ENCODE measurements at regions not wholly inside any gene's neighbourhood (a gene's known extent, or its start where the extent isn't known, plus 50 kb on each side); places are given as distances from the start of the nearest gene placed in this dataset.
A peak's percentile ranks its signal among the peaks of the same experiment; 100 is the strongest.
"Not testable (repeated sequence)": the region's sequence is repeated elsewhere in the genome, so short reads cannot be mapped to it uniquely, and the experiment has no call there.

DNA sequence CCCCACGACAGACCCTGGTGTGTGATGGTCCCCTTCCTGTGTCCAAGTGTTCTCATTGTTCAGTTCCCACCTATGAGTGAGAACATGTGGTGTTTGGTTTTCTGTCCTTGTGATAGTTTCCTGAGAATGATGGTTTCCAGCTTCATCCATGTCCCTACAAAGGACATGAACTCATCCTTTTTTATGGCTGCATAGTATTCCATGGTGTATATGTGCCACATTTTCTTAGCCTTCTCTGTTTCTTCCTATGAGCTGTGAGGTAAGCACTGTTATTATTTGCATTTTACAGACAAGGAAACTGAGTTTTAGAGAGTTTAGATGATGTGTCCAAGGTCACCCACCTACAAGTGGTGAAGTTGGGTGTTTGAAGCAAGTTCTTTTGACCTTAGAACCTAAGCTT, 51.1 kb upstream of the BNC1 start:
- H3K27ac Mint-ChIP-seq; H3K27me3 Mint-ChIP-seq; H3K4me1 Mint-ChIP-seq; intact Hi-C loops (cut with micrococcal nuclease); DNase-seq; H3K4me3 Mint-ChIP-seq; H3K36me3 Mint-ChIP-seq (ENCODE audit: low read depth): not testable (repeated sequence)
- peaks cover 12% of the 10 kb centered on the region for H3K9me3 Mint-ChIP-seq

DNA sequence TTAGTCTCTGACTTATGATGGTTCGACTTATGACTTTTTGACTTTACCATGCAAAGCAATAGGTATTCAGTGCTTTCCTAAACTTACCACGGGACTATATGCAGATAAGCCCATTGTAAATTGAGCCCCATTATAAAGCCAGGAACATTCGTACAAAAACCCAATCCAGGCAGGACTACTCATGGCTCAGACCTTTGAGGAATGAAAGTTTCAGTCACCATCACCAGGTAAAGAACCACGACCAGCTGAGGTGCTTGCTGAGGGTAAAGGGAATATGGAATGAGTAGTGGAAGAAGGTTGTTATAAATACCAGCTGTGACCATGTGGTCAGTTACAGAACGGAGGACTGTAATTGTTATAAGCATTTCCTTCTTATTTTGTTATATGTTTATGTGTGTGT, 54.9 kb upstream of the BNC1 start:
- H3K9me3 Mint-ChIP-seq, result peaks cover 9% of the 10 kb centered on the region
- H3K27me3 Mint-ChIP-seq, result no peaks in the 10 kb centered on the region
- intact Hi-C loops (cut with micrococcal nuclease), result no loop called here
- H3K36me3 Mint-ChIP-seq (ENCODE audit: low read depth), result no peaks in the 10 kb centered on the region
- no peaks in the 10 kb centered on the region for H3K4me1 Mint-ChIP-seq
- DNase-seq, result no peak
- no peak overlapping the region for H3K4me3 Mint-ChIP-seq
- no peak overlapping the region for H3K27ac Mint-ChIP-seq

DNA sequence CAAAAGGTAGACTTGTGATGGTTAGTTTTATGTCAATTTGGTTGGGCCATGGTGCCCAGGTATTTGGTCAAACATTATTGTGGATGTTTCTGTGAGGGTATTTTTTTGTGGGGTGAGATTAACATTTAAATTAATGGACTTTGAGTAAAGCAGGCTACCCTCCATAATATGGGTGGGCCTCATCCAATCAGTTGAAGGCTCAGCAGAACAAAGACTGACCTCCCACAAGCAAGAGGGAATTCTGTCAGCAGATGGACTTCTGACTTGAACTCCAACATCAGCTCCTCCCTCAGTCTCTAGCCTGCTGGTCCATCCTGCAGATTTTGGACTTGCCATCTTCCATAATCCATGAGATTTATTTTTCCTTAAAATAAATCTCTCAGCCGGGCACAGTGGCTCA, 55.6 kb upstream of the BNC1 start:
- Mint-ChIP-seq H3K27me3 (no peaks in the 10 kb centered on the region), H3K4me1 (no peaks in the 10 kb centered on the region), H3K27ac (no peak overlapping the region), H3K36me3 (ENCODE audit: low read depth) (no peaks in the 10 kb centered on the region), H3K9me3 (peaks cover 9% of the 10 kb centered on the region), H3K4me3 (no peak overlapping the region)
- no peak for DNase-seq
- intact Hi-C loops (cut with micrococcal nuclease), result no loop called here

DNA sequence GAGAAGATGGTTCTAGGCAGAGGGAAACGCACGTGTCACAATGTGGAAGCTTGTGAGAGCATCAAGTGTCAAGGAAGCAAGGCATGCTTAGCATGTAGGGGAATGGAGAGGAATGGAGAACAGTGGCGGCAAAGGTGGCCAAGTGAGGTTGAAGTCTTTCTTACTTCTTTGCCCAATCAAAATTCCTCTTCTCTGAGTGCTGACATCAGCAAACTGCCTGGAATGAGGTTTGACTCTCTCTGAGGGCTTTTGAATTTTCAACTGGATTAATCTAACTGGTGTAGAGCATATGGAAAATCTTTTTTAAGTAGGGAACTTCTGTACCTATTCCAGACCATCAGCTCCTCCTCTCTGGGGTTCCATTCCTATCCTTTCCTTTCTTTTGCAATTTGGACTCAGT, 61.9 kb upstream of the BNC1 start:
- Mint-ChIP-seq H3K27me3 (peaks cover 9% of the 10 kb centered on the region), H3K9me3 (no peaks in the 10 kb centered on the region), H3K4me3 (no peak overlapping the region), H3K36me3 (ENCODE audit: low read depth) (no peaks in the 10 kb centered on the region), H3K4me1 (no peaks in the 10 kb centered on the region), H3K27ac (no peak overlapping the region)
- no peak for DNase-seq
- intact Hi-C loops (cut with micrococcal nuclease), result no loop called here

DNA sequence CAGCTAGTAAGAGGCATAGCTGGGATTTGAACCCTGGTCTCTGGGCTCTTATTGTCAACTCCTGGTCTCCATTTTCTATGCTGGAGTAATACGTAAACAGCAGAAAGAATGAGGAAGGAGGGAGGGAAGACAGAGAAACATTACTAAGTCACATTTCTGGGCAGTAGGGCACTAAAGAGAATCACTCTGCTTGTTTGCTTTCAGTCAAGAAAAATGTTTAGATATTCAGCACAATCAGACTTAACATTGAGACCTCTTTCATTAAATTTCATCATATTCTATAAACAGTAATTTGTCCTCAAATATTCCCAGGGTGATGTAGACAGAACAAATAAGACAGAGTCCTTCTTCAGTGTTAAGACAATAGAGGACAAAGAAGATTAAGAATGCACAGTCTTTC, 67.7 kb upstream of the BNC1 start:
- DNase-seq, result no peak
- no peak overlapping the region for H3K27ac Mint-ChIP-seq
- H3K9me3 Mint-ChIP-seq, result no peaks in the 10 kb centered on the region
- intact Hi-C loops (cut with micrococcal nuclease), result no loop called here
- no peaks in the 10 kb centered on the region for H3K36me3 Mint-ChIP-seq (ENCODE audit: low read depth)
- H3K4me1 Mint-ChIP-seq, result no peaks in the 10 kb centered on the region
- peaks cover 14% of the 10 kb centered on the region for H3K27me3 Mint-ChIP-seq
- no peak overlapping the region for H3K4me3 Mint-ChIP-seq

DNA sequence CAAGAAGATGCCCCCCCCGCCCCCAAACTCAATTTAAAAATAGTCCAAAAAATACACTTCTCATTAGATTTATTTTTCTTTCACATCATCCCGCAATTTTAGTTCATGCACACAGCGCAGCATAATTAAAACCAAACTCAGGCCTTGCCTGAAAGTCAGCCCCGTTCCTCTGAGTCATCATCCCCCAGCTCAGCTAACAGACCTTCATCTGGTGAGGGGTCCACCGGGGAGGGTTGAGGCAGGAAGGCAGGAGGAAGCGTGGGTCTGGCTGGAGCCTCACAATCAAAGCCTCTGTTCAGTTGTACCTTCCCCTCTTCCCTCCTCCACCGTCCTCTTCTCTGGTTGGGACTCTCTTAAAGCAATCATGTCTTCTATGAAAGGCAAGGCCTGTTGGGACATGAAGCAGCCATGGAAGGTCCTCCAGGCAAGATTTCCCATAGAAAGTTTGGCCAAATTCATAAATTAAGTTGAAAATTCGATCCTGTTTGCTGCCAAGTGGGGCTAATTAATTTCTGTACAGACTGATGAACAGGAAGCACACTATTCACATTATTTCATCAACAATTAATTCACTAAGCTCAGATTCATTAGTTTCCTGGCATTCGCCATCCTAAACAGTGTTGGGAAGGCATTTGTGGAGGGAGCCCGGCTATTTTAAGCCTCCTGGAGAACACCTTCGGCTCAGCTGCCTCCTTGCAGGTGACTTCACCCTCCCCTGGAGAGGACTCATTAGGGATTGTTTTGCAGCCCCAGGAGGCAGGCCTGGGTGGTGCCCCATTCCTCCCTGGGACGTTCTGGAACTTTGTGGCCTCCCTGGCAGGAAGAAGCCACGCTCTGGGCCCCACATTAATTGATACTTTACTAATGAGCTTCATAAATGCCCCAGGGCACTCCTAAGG, 72.3 kb upstream of the BNC1 start:
- H3K9me3 Mint-ChIP-seq, result no peaks in the 10 kb centered on the region
- no peak overlapping the region for H3K4me3 Mint-ChIP-seq
- no peak for DNase-seq
- intact Hi-C loops (cut with micrococcal nuclease), result no loop called here
- H3K36me3 Mint-ChIP-seq (ENCODE audit: low read depth), result no peaks in the 10 kb centered on the region
- no peaks in the 10 kb centered on the region for H3K4me1 Mint-ChIP-seq
- H3K27ac Mint-ChIP-seq, result no peak overlapping the region
- peaks cover 5% of the 10 kb centered on the region for H3K27me3 Mint-ChIP-seq

DNA sequence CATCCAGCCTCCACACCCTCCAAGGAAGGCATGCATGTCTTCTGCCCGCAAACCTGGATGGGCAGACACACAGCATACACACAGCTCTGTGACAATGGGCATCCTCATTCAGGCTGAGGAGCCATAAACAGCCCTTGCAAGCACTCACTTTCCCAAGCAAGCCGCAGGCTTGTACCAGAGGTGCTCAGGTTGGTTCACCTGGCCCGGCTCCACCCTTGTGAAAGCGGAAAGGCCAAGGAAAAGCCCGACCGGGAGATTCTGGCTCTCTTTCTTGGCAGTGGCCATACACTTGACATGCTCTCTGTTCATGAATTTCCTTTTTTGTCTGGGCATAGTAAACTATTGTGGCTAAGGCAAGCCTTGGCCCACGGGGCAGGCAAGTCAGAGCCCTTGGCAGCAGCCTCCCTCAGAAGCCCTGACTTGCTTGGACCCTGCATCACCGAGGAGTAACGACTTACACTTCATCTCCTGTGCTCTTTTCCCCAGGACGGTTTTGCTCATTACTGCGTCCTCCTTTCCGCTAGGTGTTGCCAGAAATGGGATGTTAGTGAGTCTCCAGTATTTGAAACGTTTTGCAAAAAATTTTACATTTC, 74.6 kb upstream of the BNC1 start:
- no peaks in the 10 kb centered on the region for H3K4me1 Mint-ChIP-seq
- no peak overlapping the region for H3K27ac Mint-ChIP-seq

DNA sequence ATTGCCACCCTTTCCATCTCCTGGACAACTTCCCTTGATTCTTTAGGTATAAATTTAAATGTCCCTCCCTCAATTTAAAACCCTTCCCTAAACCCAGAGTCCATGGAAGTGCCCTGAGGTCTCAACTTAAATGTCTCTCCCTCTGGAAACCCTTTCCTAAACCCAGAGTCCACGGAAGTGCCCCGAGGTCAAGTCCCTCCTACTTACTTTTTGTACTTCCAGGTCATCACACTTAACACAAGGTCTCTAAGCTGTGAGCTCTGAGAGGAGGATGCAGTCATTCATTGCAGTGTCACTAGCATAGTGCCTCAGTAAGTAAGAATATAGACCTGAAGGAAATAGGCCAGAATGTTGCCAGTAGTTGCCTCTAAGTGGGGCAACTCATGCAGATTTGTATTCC, 78.2 kb upstream of the BNC1 start:
- Mint-ChIP-seq H3K4me3 (no peak overlapping the region), H3K27ac (no peak overlapping the region), H3K4me1 (peaks cover 4% of the 10 kb centered on the region), H3K9me3 (no peaks in the 10 kb centered on the region), H3K36me3 (ENCODE audit: low read depth) (no peaks in the 10 kb centered on the region), H3K27me3 (peaks cover 35% of the 10 kb centered on the region)
- intact Hi-C loops (cut with micrococcal nuclease), result no loop called here
- no peak for DNase-seq

More for the DNA sequence above, 74.6 kb upstream of the BNC1 start:
- peaks cover 11% of the 10 kb centered on the region for H3K27me3 Mint-ChIP-seq
- H3K36me3 Mint-ChIP-seq (ENCODE audit: low read depth), result no peaks in the 10 kb centered on the region
- DNase-seq, result no peak
- no peaks in the 10 kb centered on the region for H3K9me3 Mint-ChIP-seq
- H3K4me3 Mint-ChIP-seq, result no peak overlapping the region
- intact Hi-C loops (cut with micrococcal nuclease), result no loop called here

DNA sequence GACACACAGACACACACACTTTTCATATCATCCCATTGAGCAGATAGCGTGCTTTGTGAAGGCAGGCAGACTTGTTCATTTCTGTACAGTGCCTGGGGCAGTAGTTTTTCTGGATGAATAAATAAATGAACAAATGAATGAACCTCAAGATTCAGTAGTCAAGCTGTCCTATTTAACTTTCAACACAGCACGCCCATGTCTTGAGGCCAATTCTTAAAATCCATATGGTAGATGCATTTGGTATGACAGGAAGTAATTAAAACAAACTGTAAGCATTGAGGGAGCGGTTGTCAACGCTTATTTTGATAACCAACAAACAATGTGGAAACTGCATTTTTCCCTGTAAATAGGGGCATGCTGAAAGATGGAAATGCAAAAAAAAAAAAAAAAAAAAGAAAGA, 80.0 kb upstream of the BNC1 start:
- Mint-ChIP-seq H3K27me3 (peaks cover 37% of the 10 kb centered on the region), H3K4me1 (peaks cover 4% of the 10 kb centered on the region)

DNA sequence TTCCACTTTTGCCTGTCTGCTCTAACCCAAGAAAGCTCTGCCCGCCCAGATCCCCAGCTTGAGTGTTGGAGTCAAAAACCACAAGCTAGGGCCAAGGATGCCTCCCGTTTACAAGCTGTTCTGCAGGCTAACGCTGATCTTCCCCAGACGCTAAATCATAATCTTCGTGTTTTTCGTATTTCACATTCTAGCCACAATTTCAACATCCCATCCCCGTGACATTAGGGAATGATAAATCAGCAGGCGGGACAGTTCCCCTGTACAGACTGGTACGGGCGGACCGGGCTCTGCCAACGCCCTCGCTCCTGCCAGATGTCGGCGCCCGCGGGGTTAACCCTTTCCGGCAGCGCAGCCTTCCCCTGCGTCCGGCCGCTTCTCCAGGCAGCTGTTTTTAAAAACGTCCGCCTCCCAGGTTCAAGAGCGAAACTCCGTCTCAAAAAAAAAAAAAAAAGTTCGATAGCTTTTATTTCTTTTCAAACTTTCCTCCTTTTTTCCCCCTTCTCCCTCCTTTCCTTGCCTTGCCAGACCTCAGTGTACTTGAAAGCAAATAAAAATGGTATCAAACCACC, 81.0 kb upstream of the BNC1 start:
- H3K27ac Mint-ChIP-seq, result no peak overlapping the region
- no peaks in the 10 kb centered on the region for H3K36me3 Mint-ChIP-seq (ENCODE audit: low read depth)
- H3K4me3 Mint-ChIP-seq, result peak overlapping the region; percentile 48
- DNase-seq, result peak; percentile 60
- no peaks in the 10 kb centered on the region for H3K9me3 Mint-ChIP-seq
- intact Hi-C loops (cut with micrococcal nuclease), result no loop called here
- peaks cover 4% of the 10 kb centered on the region for H3K4me1 Mint-ChIP-seq
- H3K27me3 Mint-ChIP-seq, result peaks cover 37% of the 10 kb centered on the region

More for the DNA sequence above, 80.0 kb upstream of the BNC1 start:
- intact Hi-C loops (cut with micrococcal nuclease), result no loop called here
- Mint-ChIP-seq H3K4me3 (no peak overlapping the region), H3K27ac (no peak overlapping the region), H3K9me3 (no peaks in the 10 kb centered on the region), H3K36me3 (ENCODE audit: low read depth) (no peaks in the 10 kb centered on the region)
- no peak for DNase-seq

DNA sequence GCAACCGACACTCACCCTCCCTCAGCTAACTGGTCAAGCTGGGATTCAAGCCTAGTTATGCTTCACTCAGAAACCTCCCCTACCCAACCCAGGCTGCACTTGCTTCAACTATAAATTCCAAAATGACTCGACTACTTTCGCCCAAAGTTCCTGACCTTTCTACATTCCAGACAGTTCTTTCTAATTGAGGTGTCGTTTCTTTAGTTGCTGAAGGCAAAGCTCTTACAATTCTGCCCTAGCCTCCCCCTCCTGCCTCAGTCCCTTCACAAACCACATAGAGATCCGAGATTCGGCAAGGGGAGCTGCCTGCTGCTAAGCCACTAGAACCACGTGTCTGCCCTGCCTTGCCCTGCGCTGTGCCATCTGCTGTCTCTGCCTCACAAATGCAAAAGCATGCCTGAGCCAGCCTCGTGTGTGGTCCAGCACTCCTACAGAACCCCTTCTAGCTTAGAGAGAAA, 74.7 kb upstream of the SH3GL3 start:
- H3K9me3 Mint-ChIP-seq, result no peaks in the 10 kb centered on the region
- H3K4me1 Mint-ChIP-seq, result no peaks in the 10 kb centered on the region
- no peak for DNase-seq
- H3K4me3 Mint-ChIP-seq, result no peak overlapping the region
- H3K27me3 Mint-ChIP-seq, result peaks cover 36% of the 10 kb centered on the region
- no peaks in the 10 kb centered on the region for H3K36me3 Mint-ChIP-seq (ENCODE audit: low read depth)
- no peak overlapping the region for H3K27ac Mint-ChIP-seq
- intact Hi-C loops (cut with micrococcal nuclease), result no loop called here

DNA sequence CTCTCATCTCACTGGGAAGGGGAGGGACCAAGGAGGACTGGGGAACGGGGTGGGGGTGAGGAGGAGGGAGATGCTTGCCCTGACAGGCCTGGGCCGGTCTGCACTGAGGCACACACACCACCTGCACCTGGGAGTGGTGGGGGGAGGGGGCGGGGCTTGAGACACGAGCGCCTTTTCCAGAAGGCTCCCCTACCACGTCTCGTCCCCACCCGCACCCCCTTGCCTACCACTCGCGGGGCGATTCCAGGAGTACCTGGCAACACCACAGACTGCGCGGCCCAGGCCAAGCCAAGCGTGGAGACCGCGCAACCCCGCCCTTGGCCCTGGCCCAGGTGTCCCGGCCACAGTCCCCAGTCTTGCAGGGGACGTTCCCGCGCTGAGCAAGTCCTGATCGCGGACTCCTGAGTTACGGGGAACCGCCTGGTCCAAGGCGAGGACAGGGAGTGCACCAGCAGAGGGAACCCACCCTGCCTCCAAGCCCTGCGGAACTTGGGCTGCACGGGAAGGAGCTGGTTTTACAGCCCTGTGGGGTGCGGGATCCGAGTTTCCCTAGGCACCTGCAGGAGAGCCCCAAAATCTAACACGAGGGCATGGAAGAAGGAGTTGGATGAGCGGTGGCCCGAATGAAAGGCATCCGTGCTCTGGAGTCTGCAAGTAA, 68.1 kb upstream of the SH3GL3 start:
- Mint-ChIP-seq H3K27ac (no peak overlapping the region), H3K9me3 (no peaks in the 10 kb centered on the region), H3K27me3 (peaks cover 43% of the 10 kb centered on the region), H3K36me3 (ENCODE audit: low read depth) (no peaks in the 10 kb centered on the region), H3K4me3 (no peak overlapping the region), H3K4me1 (peaks cover 6% of the 10 kb centered on the region)
- intact Hi-C loops (cut with micrococcal nuclease), result no loop called here
- no peak for DNase-seq

DNA sequence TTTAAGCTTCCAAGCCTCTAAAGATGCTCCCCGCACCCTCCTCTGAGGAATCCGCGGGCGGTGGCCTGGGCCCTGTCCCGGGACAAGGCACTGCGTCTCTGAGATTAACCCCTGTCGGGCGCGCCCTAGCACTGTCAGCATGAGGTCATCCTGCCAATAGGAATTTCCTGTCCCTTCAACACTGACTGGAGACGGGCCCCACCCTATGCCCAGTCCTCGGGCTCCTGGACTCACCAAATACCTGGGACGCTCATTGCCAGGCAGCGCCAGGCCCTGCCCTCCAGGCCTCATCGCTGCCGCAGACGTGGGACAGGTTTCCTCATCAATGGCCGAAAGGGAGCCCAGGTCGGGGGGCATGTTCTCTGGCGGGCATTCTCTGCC, 67.6 kb upstream of the SH3GL3 start:
- Mint-ChIP-seq H3K4me1 (peaks cover 6% of the 10 kb centered on the region), H3K27ac (no peak overlapping the region), H3K36me3 (ENCODE audit: low read depth) (no peaks in the 10 kb centered on the region), H3K4me3 (no peak overlapping the region), H3K27me3 (peaks cover 38% of the 10 kb centered on the region), H3K9me3 (no peaks in the 10 kb centered on the region)
- intact Hi-C loops (cut with micrococcal nuclease), result no loop called here
- DNase-seq, result no peak

DNA sequence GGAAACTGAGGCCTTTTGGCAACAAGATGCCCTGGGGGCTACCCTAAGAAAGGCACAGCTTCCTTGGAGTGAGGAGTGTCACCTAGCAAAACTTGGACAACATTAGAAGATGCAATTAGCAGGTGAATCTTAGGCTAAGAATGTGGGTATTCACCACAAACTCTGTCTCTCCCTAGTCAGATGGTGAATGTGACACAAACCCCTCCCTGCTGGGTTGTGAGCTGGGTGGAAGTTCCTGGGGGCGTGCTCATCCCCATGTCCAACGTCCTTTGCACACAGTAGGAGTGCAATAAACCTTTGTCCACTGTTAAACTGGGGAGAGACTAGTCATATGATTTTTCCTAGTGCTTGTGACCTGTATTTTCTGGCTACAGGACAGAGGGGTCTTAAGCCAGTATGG, 67.1 kb upstream of the SH3GL3 start:
- intact Hi-C loops (cut with micrococcal nuclease), result loop anchor here (2.0 to 5.0 kb wide), 2 partner anchors 133 to 369 kb away; partner anchors contain the start of gene C15orf40
- Mint-ChIP-seq H3K4me3 (no peak overlapping the region), H3K27ac (no peak overlapping the region), H3K9me3 (no peaks in the 10 kb centered on the region), H3K27me3 (peaks cover 38% of the 10 kb centered on the region), H3K36me3 (ENCODE audit: low read depth) (no peaks in the 10 kb centered on the region), H3K4me1 (peaks cover 6% of the 10 kb centered on the region)
- DNase-seq, result no peak

Measured in activated CD4-positive, alpha-beta T cell treated with anti-CD3 and anti-CD28 coated beads, Interleukin-2, amount 10 ng/mL, durations not matched to agents 24 days and 14 days (primary cell).